Right lobe of liver (tissue), 4 donors: ENCODE measurements at regions not wholly inside any gene's neighbourhood (a gene's known extent, or its start where the extent isn't known, plus 50 kb on each side); places are given as distances from the start of the nearest gene placed in this dataset.

Source experiments
- CTCF ChIP-seq, 4 donors: fragments of 200-600 bp in 3 of 4; fragments of 450-650 bp in 1 of 4; IDR thresholded peaks; one replicate each; pipeline versions ENCODE4 v1.5.1 to v1.8.0; 2016 to 2022; ENCODE audit warnings: antibody characterized with exemption in 4 of 4, mild to moderate bottlenecking in 2 of 4
- POLR2A ChIP-seq: fragments of 450-650 bp; IDR thresholded peaks from one replicate; pipeline ENCODE4 v1.6.1; 2017; ENCODE audit warnings: antibody characterized with exemption, mild to moderate bottlenecking
- donor health status: DM: no; HTN: no; CAD: no.
- donor health status: DM: no; HTN: no; CAD: no.
- donor health status: DM: no; HTN: yes; CAD: no.

- TF ChIP-seq CTCF (IDR thresholded peaks at IDR 0.05) = no peak
- no peak for TF ChIP-seq POLR2A
Observed at GRCh38 chr5:67581203-67581602, 384.6 kb upstream of the CD180 start.
